ENCODE measurements at regions not wholly inside any gene's neighbourhood (a gene's known extent, or its start where the extent isn't known, plus 50 kb on each side); places are given as distances from the start of the nearest gene placed in this dataset.
A peak's percentile ranks its signal among the peaks of the same experiment; 100 is the strongest.

- no peak for DNase-seq
Observed at GRCh38 chr3:117927825-117928224, 1106.8 kb downstream of the IGSF11 start.

- DNase-seq, result no peak
Observed at GRCh38 chr3:117928836-117929235, 1105.8 kb downstream of the IGSF11 start.

DNA sequence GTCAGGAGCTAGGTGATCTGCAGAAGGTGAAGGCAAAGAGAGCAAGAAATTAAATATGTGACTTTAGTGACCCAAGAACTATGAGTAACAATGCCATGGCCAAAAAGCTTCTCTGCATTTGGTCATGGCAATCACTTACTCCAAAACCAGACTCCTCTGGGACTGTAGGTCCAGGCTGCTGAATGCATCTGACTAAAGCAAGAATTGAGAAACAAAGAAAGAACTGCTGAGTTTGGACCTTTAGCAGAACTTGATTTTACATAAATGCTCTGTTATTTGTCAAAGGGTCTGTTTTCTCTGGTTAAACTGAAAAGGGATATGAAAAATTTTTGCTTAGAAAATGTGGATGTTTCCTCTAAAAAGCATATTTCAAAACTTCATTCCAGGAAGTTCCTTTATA lies 1102.2 kb downstream of the IGSF11 start:
- no peak for DNase-seq

GRCh38 chr3:117936159-117936558 lies 1098.5 kb downstream of the IGSF11 start:
- no peak for DNase-seq

GRCh38 chr3:117938974-117939373 lies 1095.7 kb downstream of the IGSF11 start:
- DNase-seq, result no peak

- DNase-seq, result no peak
Observed at GRCh38 chr3:117939425-117940027, 1095.1 kb downstream of the IGSF11 start.

GRCh38 chr3:117941015-117941414 lies 1093.6 kb downstream of the IGSF11 start:
- DNase-seq, result no peak

- no peak for DNase-seq
Observed at GRCh38 chr3:117941756-117942155, 1092.9 kb downstream of the IGSF11 start.

DNA sequence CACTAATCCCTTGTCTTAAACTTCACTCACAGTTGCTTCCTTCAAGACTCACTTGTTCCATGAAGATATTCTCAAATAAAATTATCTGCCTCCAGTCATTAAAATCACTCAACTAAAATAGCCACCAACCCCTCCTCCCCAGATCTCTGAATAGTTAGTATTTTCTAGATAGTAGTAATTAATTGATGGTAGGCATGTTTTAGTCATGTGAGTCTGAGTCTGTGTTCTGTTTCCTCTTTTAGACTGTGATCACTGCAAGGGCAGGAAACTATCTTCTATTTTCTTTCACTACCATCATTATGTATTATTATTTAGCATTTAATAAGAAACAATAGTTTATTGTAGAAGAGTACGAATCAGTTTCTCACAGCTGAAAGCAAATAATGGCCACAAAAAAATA lies 1080.5 kb downstream of the IGSF11 start:
- DNase-seq, result no peak

DNA sequence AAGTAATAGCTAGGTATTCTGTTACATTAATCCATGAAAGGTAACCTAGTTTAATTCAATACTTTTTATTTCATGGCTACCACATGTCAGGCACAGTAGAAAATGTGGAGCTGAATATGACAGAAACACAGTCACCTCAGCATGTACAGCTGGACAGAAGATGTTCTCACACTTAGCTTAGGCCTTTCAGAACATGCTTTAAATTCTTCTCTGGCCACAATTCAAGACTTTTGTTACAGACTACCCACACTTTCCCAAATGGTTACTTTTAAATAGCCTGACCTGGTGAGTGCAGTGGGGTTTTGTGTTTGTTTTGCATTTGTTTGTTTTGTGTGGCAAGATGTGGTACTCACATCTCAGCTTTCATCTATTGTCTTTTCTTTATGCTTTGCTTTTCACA lies 1079.5 kb downstream of the IGSF11 start:
- DNase-seq, result no peak

DNA sequence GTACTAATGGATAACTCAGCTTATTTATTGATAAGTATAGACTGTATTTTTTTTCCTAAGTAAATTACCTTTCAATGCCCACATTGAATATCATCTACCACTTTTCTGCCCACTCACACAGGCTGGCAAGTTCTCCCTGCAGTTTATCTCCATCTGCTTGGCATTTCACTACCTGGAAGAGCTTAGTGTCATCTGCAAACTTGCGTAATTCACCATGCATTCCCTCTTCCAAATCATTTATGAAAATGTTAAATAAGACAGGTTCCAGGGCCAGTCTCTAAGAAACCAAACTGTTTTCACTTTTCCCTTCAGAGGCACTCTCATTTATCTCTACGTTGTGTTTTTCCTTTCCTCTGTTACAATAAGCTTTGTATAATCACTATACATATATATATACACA lies 1076.6 kb downstream of the IGSF11 start:
- DNase-seq, result no peak

DNA sequence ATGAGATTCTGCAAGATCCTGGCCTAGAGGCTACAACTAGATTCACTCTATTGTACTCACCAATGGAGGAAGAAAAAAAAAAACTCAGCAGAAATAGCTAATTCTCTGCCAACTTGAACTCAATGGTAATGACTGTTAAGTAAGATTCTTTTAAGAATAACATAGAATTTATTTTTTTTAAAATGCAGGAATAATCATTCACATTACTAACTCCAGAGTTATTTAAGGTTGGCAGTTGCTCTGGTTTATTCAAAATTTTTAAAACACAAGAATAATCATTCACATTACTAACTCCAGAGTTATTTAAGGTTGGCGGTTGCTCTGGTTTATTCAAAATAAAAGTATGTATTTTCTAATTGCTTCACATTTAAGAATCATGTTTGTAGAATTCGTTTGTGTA lies 1071.9 kb downstream of the IGSF11 start:
- DNase-seq, result no peak

DNA sequence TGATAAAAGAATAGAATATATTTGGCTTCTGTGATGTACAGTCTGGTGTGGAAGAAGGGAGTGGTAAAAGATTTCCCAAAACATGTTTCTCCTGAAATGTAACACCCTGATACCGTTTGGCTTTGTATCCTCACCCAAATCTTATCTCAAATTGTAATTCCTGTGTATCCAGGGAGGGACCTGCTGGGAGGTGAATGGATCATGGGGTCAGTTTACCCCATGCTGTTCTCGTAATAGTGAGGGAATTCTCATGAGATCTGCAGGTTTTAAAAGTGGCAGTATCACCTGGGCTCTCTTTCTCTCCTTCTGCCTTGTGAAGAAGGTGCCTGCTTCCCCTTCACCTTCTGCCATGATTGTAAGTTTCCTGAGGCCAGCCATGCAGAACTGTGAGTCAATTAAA lies 1070.8 kb downstream of the IGSF11 start:
- no peak for DNase-seq

DNA sequence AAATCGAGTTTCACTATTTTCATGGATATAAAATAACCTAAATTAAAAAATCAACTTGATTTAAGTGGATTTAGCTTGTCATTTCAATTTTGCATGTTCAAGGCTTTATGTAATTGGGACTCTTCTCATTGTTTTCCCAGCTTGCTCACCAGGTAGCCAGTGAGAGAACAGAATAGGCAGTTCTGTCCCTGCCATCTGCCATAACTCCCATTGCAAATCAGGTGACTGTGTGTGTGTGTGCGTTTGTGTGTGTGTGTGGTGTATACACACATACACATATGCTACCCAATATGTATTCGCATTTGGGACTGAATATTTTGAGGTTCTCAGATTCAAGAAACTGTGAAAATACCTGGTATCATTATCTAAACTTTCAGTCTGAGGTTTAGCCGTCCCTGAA lies 1069.8 kb downstream of the IGSF11 start:
- DNase-seq, result no peak

DNA sequence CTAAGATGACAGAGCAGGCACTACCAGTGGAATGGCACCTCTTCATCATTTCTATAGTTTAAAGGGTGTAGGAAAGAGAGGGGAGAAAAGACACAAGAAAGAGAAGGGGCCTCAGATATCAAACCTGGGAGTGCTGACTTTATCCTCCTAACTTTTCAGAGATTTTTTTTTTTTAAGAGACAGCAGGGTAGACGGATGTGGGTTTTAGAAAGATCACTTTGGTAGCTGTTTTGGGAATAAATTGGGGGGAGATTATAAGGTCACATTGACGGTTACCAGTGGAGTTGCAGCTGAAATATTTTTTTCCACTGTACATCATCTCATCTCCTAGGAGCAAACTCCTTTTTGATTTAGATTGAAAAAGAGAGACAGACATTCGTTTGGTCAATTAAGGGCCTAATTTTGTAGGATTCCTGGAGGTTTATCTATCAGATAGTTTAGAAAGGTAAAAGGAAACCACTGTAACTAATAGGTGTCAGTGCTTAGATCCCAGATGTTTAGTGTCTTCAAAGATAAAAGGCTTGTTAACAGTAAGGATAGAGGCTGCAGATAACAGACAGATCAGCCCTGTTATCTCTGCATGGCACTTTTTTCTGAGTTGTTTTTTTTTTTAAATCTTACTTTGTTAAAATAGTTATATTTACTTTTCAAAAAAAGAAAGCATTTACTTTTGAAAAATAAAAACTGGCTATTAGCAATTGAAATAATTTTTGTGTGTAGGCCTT lies 1057.0 kb downstream of the IGSF11 start:
- no peak for DNase-seq

DNA sequence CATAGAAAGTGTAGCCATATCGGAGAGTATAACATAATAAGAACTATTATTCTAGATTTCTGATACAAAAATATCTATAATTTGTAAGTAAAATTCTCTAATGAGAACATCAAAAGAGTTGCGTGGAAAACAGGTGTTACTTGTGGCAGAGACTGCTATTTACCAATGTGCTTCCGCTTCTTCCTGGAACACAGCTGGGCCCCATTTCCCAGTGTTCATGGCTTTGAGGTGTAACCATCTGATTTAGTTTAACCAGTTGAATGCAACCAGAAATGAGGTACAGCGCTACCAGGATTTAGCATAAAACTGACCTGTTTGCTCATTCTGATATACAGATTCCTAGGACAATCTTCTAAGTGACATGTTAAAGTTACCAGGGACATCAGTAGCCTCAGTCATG lies 1055.2 kb downstream of the IGSF11 start:
- no peak for DNase-seq

- no peak for DNase-seq
Observed at GRCh38 chr3:117987256-117987655, 1047.4 kb downstream of the IGSF11 start.

- DNase-seq, result no peak
Observed at GRCh38 chr3:117989982-117990381, 1044.7 kb downstream of the IGSF11 start.

DNA sequence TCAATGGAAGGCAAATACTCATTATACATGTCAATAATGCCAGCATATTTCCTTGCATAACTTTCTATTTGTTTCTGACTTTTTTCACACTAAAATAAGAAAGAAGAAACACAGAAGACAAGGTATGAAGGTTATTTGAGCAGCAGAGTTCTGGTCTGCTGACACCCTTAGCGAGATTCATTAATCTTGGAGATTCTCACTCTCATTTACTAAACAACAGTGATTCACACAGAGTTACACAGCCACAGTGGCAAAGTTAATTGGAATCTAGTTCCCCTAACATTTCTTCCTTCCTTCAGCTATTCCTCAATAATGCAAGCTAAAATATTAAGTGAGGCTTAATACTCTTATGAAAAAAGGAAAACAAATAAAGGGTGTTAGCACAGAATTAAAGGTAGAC lies 1044.0 kb downstream of the IGSF11 start:
- no peak for DNase-seq

DNA sequence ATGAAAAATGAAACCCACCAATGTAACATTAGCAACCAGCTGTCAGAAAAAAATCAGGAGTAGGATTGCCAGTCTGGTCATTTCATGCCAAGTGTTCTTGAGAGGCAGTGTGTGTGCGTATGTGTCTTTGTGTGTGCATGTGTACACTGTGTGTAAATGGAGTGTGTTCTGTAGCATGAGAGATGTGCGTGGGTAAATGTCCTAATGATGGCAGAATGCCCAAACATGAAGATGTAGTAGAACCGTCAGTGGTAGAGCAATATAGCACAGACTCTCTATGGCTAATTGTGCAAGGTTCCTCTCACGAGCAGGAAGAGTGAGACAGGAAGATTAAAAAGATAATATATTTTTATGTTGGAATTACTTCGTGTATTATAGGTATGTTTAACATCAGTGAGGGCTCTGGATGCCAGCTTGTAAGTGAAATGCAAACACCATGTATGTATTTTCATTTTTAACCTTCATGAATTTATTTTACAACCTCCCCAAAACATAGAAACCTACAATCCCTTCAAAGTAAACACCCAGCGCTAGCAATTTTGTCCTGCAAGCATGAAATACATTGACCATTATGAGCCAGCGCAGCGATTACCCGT lies 1038.7 kb downstream of the IGSF11 start:
- DNase-seq, result no peak

- DNase-seq, result peak; percentile 85
Observed at GRCh38 chr3:117997201-117998049, 1037.2 kb downstream of the IGSF11 start.

GRCh38 chr3:117998071-117998470 lies 1036.6 kb downstream of the IGSF11 start:
- DNase-seq, result no peak

GRCh38 chr3:118000219-118000618 lies 1034.4 kb downstream of the IGSF11 start:
- DNase-seq, result no peak

- no peak for DNase-seq
Observed at GRCh38 chr3:118001380-118001779, 1033.3 kb downstream of the IGSF11 start.

Data from hematopoietic multipotent progenitor cell treated with erythropoietin and hydrocortisone succinate and interleukin-3 and kit ligand, for 6 days (in vitro differentiated cells).